Prostate gland (tissue), 2 donors: ENCODE measurements at regions not wholly inside any gene's neighbourhood (a gene's known extent, or its start where the extent isn't known, plus 50 kb on each side); places are given as distances from the start of the nearest gene placed in this dataset.

ENCODE experiments used
- DNase-seq: peaks from one replicate; pipeline ENCODE4 v3.0.0-alpha.2; 2019; ENCODE audit warnings: low spot score
- H3K27ac ChIP-seq, 2 donors: fragments of 200-600 bp; sonication (generic); 2 replicates each; pipeline ENCODE4 v1.5.1; 2017 to 2019
- H3K27me3 ChIP-seq: fragments of 200-600 bp; sonication (generic); replicated peaks from 2 replicates; pipeline ENCODE4 v1.5.1; 2019; ENCODE audit not compliant: insufficient read depth
- H3K36me3 ChIP-seq, 2 donors: fragments of 200-600 bp; sonication (generic); 1 replicate in 1 of 2; 2 replicates in 1 of 2; pipeline versions ENCODE4 v1.5.1 to v1.8.1; 2017 to 2019
- H3K4me1 ChIP-seq: fragments of 200-600 bp; sonication (generic); replicated peaks from 2 replicates; pipeline ENCODE4 v1.5.1; 2019
- H3K4me3 ChIP-seq, 2 donors: fragments of 200-600 bp; sonication (generic); 2 replicates each; pipeline ENCODE4 v1.5.1; 2017 to 2019
- H3K9me3 ChIP-seq: fragments of 200-600 bp; sonication (generic); 2 replicates; pipeline ENCODE4 v1.5.1; 2017
- CTCF ChIP-seq, 4 experiments: fragments of 200-600 bp in 2 of 4; fragments of 450-650 bp in 2 of 4; sonication (generic) in 2 of 4; IDR thresholded peaks; 1 replicate in 3 of 4; 2 replicates in 1 of 4; pipeline ENCODE4 v1.5.1; 2016 to 2019; ENCODE audit warnings: antibody characterized with exemption in 4 of 4, mild to moderate bottlenecking in 2 of 4, moderate library complexity in 2 of 4
- POLR2A ChIP-seq: fragments of 450-650 bp; IDR thresholded peaks from one replicate; pipeline ENCODE4 v1.6.1; 2016; ENCODE audit warnings: antibody characterized with exemption, mild to moderate bottlenecking
- POLR2AphosphoS5 ChIP-seq: sonication (generic); formaldehyde crosslinking; IDR thresholded peaks from one replicate; pipeline ENCODE4 v1.6.1; 2017; ENCODE audit warnings: antibody characterized with exemption
- WGBS: methylation state at CpG from one replicate; pipeline ENCODE4 v1.1.5; 2018; 5-methylcytosine and 5-hydroxymethylcytosine counted together
- intact Hi-C: fragments of 100-400 bp; cut with DNase I; formaldehyde crosslinking; loops from one replicate; pipeline ENCODE4 v1.14.2; 2022

- intact Hi-C loops = no loop called here
- Histone ChIP-seq H3K9me3 (no peaks in the 10 kb centered on the region), H3K4me3 (no peak overlapping the region), H3K36me3 (no peaks in the 10 kb centered on the region), H3K27me3 (no peaks in the 10 kb centered on the region), H3K27ac (no peak overlapping the region), H3K4me1 (no peaks in the 10 kb centered on the region)
- 60% methylated on average over 7 of the region's 7 CpGs for WGBS
- no peak for DNase-seq
- TF ChIP-seq CTCF (IDR thresholded peaks at IDR 0.05) = no peak
- TF ChIP-seq POLR2AphosphoS5 = no peak
- no peak for TF ChIP-seq POLR2A
Observed at GRCh38 chr5:173715607-173716006, 99.2 kb upstream of the BOD1 start.

- TF ChIP-seq POLR2AphosphoS5 = no peak
- TF ChIP-seq POLR2A = no peak
- TF ChIP-seq CTCF (IDR thresholded peaks at IDR 0.05) = no peak
- DNase-seq = no peak
- intact Hi-C loops = no loop called here
- H3K36me3 ChIP-seq = no peaks in the 10 kb centered on the region
- 93% methylated on average over 10 of the region's 10 CpGs for WGBS
- H3K27ac ChIP-seq = no peak overlapping the region
- H3K4me3 ChIP-seq = no peak overlapping the region
- no peaks in the 10 kb centered on the region for H3K9me3 ChIP-seq
- H3K4me1 ChIP-seq = no peaks in the 10 kb centered on the region
- no peaks in the 10 kb centered on the region for H3K27me3 ChIP-seq
Observed at GRCh38 chr5:173716058-173716682, 99.7 kb upstream of the BOD1 start.

DNA sequence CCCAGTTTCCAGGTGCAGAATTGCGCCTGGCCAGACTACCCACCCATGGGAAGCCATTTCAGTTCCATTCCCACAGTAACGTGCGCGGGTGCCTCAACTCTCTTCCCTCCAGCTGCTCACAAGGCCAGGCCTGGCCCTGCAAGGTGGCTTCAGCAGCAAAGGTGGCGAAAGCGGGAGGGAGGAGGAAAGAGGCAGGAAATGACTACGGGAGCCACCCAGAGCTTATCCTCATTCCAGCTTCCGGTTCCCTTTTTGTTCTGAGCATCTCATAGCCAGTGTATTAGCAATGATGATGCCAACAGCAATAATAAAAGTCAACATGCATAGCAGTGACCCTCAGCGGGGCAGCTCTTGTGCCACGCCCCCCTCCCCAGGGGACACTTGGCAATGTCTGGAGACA is 101.5 kb upstream of the BOD1 start:
- H3K27me3 ChIP-seq = no peaks in the 10 kb centered on the region
- H3K4me1 ChIP-seq = no peaks in the 10 kb centered on the region
- H3K36me3 ChIP-seq = no peaks in the 10 kb centered on the region
- no peak for TF ChIP-seq CTCF (IDR thresholded peaks at IDR 0.05)
- TF ChIP-seq POLR2A = no peak
- no peak for TF ChIP-seq POLR2AphosphoS5
- WGBS = 79% methylated on average over 10 of the region's 10 CpGs
- no peak overlapping the region for H3K4me3 ChIP-seq
- DNase-seq = no peak
- no peak overlapping the region for H3K27ac ChIP-seq
- intact Hi-C loops = no loop called here
- no peaks in the 10 kb centered on the region for H3K9me3 ChIP-seq

GRCh38 chr5:173718469-173718868 is 102.0 kb upstream of the BOD1 start:
- no peak for DNase-seq
- intact Hi-C loops = no loop called here
- Histone ChIP-seq H3K27me3 (no peaks in the 10 kb centered on the region), H3K4me1 (no peaks in the 10 kb centered on the region), H3K36me3 (no peaks in the 10 kb centered on the region), H3K27ac (no peak overlapping the region), H3K9me3 (no peaks in the 10 kb centered on the region), H3K4me3 (no peak overlapping the region)
- 85% methylated on average over 10 of the region's 10 CpGs for WGBS
- TF ChIP-seq CTCF (IDR thresholded peaks at IDR 0.05) (no peak), POLR2AphosphoS5 (no peak)

- H3K4me3 ChIP-seq = no peak overlapping the region
- TF ChIP-seq POLR2AphosphoS5 (no peak), POLR2A (no peak), CTCF (IDR thresholded peaks at IDR 0.05) (no peak)
- 72% methylated on average over 10 of the region's 10 CpGs for WGBS
- H3K4me1 ChIP-seq = no peaks in the 10 kb centered on the region
- H3K27me3 ChIP-seq = no peaks in the 10 kb centered on the region
- no peaks in the 10 kb centered on the region for H3K36me3 ChIP-seq
- H3K27ac ChIP-seq = no peak overlapping the region
- intact Hi-C loops = no loop called here
- no peaks in the 10 kb centered on the region for H3K9me3 ChIP-seq
- DNase-seq = no peak
Observed at GRCh38 chr5:173719731-173720082, 103.3 kb upstream of the BOD1 start.
